Endodermal cell (in vitro differentiated cells): ENCODE measurements at regions not wholly inside any gene's neighbourhood (a gene's known extent, or its start where the extent isn't known, plus 50 kb on each side); places are given as distances from the start of the nearest gene placed in this dataset.

Experiments
- DNase-seq: peaks from one replicate; pipeline ENCODE4 v3.0.0-alpha.2; 2017
- H3K27ac ChIP-seq: 2 replicates; pipeline ENCODE4 v1.5.1; 2013; ENCODE audit warnings: mild to moderate bottlenecking, low read depth, low read length, moderate library complexity
- H3K27me3 ChIP-seq: 2 replicates; pipeline ENCODE4 v1.6.1; 2013; ENCODE audit warnings: mild to moderate bottlenecking, low read length, moderate library complexity; ENCODE audit not compliant: insufficient read depth, control insufficient read depth, poor library complexity, severe bottlenecking
- H3K36me3 ChIP-seq: 2 replicates; pipeline ENCODE4 v1.7.0; 2013; ENCODE audit warnings: mild to moderate bottlenecking, low read length, moderate library complexity; ENCODE audit not compliant: control insufficient read depth, insufficient read depth
- H3K4me1 ChIP-seq: one replicate; pipeline ENCODE4 v1.7.0; 2013; ENCODE audit warnings: low read length; ENCODE audit not compliant: control insufficient read depth, insufficient read depth
- H3K4me3 ChIP-seq: 2 replicates; pipeline ENCODE4 v1.5.1; 2013; ENCODE audit warnings: mild to moderate bottlenecking, low read length, moderate library complexity
- H3K9ac ChIP-seq: 2 replicates; pipeline ENCODE4 v1.6.1; 2013; ENCODE audit warnings: mild to moderate bottlenecking, low read length, moderate library complexity; ENCODE audit not compliant: poor library complexity, severe bottlenecking; ENCODE audit errors: extremely low read depth
- H3K9me3 ChIP-seq: 2 replicates; pipeline ENCODE4 v1.6.1; 2013; ENCODE audit warnings: mild to moderate bottlenecking, low read length, moderate library complexity; ENCODE audit not compliant: control insufficient read depth
- H3K27ac Mint-ChIP-seq: 2 replicates; pipeline ENCODE4 v1.8.0; 2020; ENCODE audit warnings: mixed read lengths
- H3K27me3 Mint-ChIP-seq: 2 replicates; pipeline ENCODE4 v1.8.0; 2021; ENCODE audit warnings: mild to moderate bottlenecking, mixed read lengths; ENCODE audit not compliant: insufficient read depth
- H3K36me3 Mint-ChIP-seq: 2 replicates; pipeline ENCODE4 v1.8.0; 2020; ENCODE audit warnings: low read depth, mixed read lengths
- H3K4me1 Mint-ChIP-seq: 2 replicates; pipeline ENCODE4 v1.8.0; 2020; ENCODE audit warnings: mixed read lengths
- H3K4me3 Mint-ChIP-seq: 2 replicates; pipeline ENCODE4 v1.8.0; 2020; ENCODE audit warnings: mild to moderate bottlenecking, moderate library complexity, mixed read lengths
- H3K9me3 Mint-ChIP-seq: 2 replicates; pipeline ENCODE4 v1.8.0; 2020; ENCODE audit warnings: mild to moderate bottlenecking, mixed read lengths
- CTCF ChIP-seq: fragments of 200-600 bp; sonication (generic); conservative IDR thresholded peaks from 2 replicates; pipeline ENCODE4 v1.5.0; 2021; ENCODE audit warnings: antibody characterized with exemption, mild to moderate bottlenecking
- WGBS, 2 experiments: methylation state at CpG; one replicate each; pipeline versions ENCODE4 v1.1.5 to v1.1.7; 2013; ENCODE audit warnings: missing lambda C conversion rate in 2 of 2, mixed read lengths in 1 of 2; ENCODE audit not compliant: insufficient coverage in 1 of 2, insufficient read length in 1 of 2; 5-methylcytosine and 5-hydroxymethylcytosine counted together

- H3K27ac ChIP-seq = no peak overlapping the region
- no peak overlapping the region for H3K4me3 Mint-ChIP-seq
- no peaks in the 10 kb centered on the region for H3K4me1 Mint-ChIP-seq
- no peak overlapping the region for H3K9ac ChIP-seq
- H3K4me3 ChIP-seq = no peak overlapping the region
- DNase-seq = no peak
- no peaks in the 10 kb centered on the region for H3K36me3 ChIP-seq
- no peaks in the 10 kb centered on the region for H3K9me3 Mint-ChIP-seq
- no peaks in the 10 kb centered on the region for H3K4me1 ChIP-seq
- H3K27ac Mint-ChIP-seq = no peak overlapping the region
- no peaks in the 10 kb centered on the region for H3K27me3 Mint-ChIP-seq
- H3K9me3 ChIP-seq = no peaks in the 10 kb centered on the region
- H3K27me3 ChIP-seq = no peaks in the 10 kb centered on the region
- TF ChIP-seq CTCF = no peak
- H3K36me3 Mint-ChIP-seq = peaks cover under 1% of the 10 kb centered on the region
- 89 to 90% methylated on average over 4 of the region's 4 CpGs for whole genome bisulfite sequencing, 2 experiments
Measured at GRCh38 chr20:11366660-11367059, 551.0 kb upstream of the BTBD3 start.

- Histone ChIP-seq H3K36me3 (no peaks in the 10 kb centered on the region), H3K9ac (no peak overlapping the region), H3K27ac (no peak overlapping the region), H3K4me3 (no peak overlapping the region), H3K4me1 (no peaks in the 10 kb centered on the region), H3K27me3 (no peaks in the 10 kb centered on the region), H3K9me3 (no peaks in the 10 kb centered on the region)
- WGBS, 2 experiments = 84 to 87% methylated on average over 4 of the region's 4 CpGs
- no peak for TF ChIP-seq CTCF
- H3K27ac Mint-ChIP-seq = no peak overlapping the region
- H3K27me3 Mint-ChIP-seq = no peaks in the 10 kb centered on the region
- no peak for DNase-seq
- no peaks in the 10 kb centered on the region for H3K36me3 Mint-ChIP-seq
- H3K9me3 Mint-ChIP-seq = no peaks in the 10 kb centered on the region
- no peak overlapping the region for H3K4me3 Mint-ChIP-seq
- peaks cover 13% of the 10 kb centered on the region for H3K4me1 Mint-ChIP-seq
Measured at GRCh38 chr20:11368499-11368898, 549.2 kb upstream of the BTBD3 start.

- Mint-ChIP-seq H3K9me3 (no peaks in the 10 kb centered on the region), H3K4me1 (peaks cover 13% of the 10 kb centered on the region), H3K27me3 (no peaks in the 10 kb centered on the region), H3K27ac (no peak overlapping the region), H3K4me3 (no peak overlapping the region), H3K36me3 (no peaks in the 10 kb centered on the region)
- Histone ChIP-seq H3K27me3 (no peaks in the 10 kb centered on the region), H3K9ac (no peak overlapping the region), H3K9me3 (no peaks in the 10 kb centered on the region), H3K36me3 (no peaks in the 10 kb centered on the region), H3K4me3 (no peak overlapping the region), H3K27ac (no peak overlapping the region), H3K4me1 (no peaks in the 10 kb centered on the region)
- 89 to 90% methylated on average over 11 to 12 of the region's 12 CpGs for WGBS, 2 experiments
- no peak for DNase-seq
- no peak for TF ChIP-seq CTCF
Measured at GRCh38 chr20:11368965-11369711, 548.6 kb upstream of the BTBD3 start.
